Breast epithelium (tissue), 3 donors: ENCODE measurements at regions not wholly inside any gene's neighbourhood (a gene's known extent, or its start where the extent isn't known, plus 50 kb on each side); places are given as distances from the start of the nearest gene placed in this dataset.

Experiments
- POLR2A ChIP-seq: fragments of 450-650 bp; IDR thresholded peaks from one replicate; pipeline ENCODE4 v1.6.1; 2016; ENCODE audit warnings: antibody characterized with exemption, mild to moderate bottlenecking, moderate library complexity
- POLR2AphosphoS5 ChIP-seq, 3 donors: sonication (generic); formaldehyde crosslinking; IDR thresholded peaks; one replicate each; pipeline ENCODE4 v1.6.1; 2017; ENCODE audit warnings: antibody characterized with exemption in 3 of 3
- TF ChIP-seq, protein P1 (sequence below), 3 donors: fragments of 450-650 bp; IDR thresholded peaks; one replicate each; pipeline ENCODE4 v1.5.1; 2016 to 2017; ENCODE audit warnings: antibody characterized with exemption in 3 of 3, mild to moderate bottlenecking in 3 of 3, moderate library complexity in 3 of 3

- TF ChIP-seq, protein P1, sequence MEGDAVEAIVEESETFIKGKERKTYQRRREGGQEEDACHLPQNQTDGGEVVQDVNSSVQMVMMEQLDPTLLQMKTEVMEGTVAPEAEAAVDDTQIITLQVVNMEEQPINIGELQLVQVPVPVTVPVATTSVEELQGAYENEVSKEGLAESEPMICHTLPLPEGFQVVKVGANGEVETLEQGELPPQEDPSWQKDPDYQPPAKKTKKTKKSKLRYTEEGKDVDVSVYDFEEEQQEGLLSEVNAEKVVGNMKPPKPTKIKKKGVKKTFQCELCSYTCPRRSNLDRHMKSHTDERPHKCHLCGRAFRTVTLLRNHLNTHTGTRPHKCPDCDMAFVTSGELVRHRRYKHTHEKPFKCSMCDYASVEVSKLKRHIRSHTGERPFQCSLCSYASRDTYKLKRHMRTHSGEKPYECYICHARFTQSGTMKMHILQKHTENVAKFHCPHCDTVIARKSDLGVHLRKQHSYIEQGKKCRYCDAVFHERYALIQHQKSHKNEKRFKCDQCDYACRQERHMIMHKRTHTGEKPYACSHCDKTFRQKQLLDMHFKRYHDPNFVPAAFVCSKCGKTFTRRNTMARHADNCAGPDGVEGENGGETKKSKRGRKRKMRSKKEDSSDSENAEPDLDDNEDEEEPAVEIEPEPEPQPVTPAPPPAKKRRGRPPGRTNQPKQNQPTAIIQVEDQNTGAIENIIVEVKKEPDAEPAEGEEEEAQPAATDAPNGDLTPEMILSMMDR (IDR thresholded peaks at IDR 0.05), result no peak
- TF ChIP-seq POLR2AphosphoS5 (IDR thresholded peaks at IDR 0.05) (no peak), POLR2A (no peak)
These were observed 1458.7 kb downstream of the CDH11 start for GRCh38 chr16:63663155-63663554.
